OCI-M1 (cell line): ENCODE measurements at regions not wholly inside any gene's neighbourhood (a gene's known extent, or its start where the extent isn't known, plus 50 kb on each side); places are given as distances from the start of the nearest gene placed in this dataset.

Source experiments
- DNase-seq: peaks from one replicate; lab custom pipeline; 2025; lab: John Stamatoyannopoulos, UW

- no peak for DNase-seq
These were observed 274.9 kb upstream of the TGFBR2 start for GRCh38 chr3:30331519-30331918.

GRCh38 chr3:30332196-30333021 lies 274.0 kb upstream of the TGFBR2 start:
- DNase-seq: peak; percentile 19

GRCh38 chr3:30333143-30333542 lies 273.3 kb upstream of the TGFBR2 start:
- DNase-seq: no peak

DNA sequence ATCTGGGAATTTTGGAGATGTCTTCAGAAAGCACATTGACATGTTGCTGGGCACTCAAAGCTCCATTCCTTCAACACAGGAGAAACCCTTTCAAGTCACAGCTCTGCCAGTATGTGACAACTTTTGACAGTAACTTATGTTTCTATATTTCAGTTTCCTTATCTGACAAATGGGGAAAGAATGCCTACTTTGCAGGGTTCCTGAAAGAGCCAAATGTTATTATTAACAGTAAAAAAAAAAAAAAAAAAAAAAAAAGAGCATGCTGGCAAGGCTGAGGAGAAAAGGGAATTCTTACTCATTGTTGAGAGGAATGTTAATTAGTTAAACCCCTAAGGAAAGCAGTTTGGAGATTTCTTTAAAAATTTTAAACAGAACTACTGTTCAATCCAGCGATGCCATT lies 272.5 kb upstream of the TGFBR2 start:
- no peak for DNase-seq

DNA sequence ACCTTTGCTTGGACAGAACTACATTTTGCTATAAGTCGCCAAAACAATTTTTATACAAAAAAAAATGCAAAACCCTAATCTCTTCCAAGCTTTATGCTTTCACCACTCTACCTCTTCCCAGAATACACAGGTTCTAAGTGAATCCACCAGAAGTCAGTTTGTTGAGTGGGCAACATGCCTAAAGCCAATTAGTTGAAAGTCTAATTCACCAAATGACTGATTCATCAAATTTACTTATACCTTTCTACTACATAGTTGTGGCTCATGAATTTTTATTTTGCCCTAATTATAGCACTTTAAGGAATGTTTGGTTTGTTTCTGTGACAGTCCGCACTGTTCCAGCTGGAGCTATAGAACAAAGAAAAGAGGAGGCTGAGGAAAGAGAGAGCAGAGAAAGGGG lies 265.9 kb upstream of the TGFBR2 start:
- no peak for DNase-seq

- no peak for DNase-seq
These were observed 265.3 kb upstream of the TGFBR2 start for GRCh38 chr3:30341079-30341478.

DNA sequence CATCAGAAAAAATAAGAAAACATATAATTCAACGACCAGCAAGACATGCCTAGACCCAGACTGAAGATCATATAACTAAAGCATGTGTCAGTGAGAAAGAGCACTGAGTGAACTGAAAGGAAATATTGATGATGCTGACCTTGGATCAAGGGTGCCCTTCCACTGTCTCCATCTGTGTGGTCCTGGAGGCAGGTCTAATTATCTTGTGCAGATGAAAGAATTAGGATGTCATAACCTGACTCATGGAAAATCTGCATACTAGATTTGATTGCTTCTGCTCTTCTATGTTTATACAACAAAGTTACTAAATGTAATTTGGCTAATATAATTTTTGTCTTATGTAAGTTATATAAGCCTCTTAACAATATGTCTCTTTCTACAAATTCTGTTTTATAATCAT lies 264.6 kb upstream of the TGFBR2 start:
- DNase-seq: no peak

GRCh38 chr3:30342318-30343060 lies 263.9 kb upstream of the TGFBR2 start:
- peak; percentile 19 for DNase-seq

DNA sequence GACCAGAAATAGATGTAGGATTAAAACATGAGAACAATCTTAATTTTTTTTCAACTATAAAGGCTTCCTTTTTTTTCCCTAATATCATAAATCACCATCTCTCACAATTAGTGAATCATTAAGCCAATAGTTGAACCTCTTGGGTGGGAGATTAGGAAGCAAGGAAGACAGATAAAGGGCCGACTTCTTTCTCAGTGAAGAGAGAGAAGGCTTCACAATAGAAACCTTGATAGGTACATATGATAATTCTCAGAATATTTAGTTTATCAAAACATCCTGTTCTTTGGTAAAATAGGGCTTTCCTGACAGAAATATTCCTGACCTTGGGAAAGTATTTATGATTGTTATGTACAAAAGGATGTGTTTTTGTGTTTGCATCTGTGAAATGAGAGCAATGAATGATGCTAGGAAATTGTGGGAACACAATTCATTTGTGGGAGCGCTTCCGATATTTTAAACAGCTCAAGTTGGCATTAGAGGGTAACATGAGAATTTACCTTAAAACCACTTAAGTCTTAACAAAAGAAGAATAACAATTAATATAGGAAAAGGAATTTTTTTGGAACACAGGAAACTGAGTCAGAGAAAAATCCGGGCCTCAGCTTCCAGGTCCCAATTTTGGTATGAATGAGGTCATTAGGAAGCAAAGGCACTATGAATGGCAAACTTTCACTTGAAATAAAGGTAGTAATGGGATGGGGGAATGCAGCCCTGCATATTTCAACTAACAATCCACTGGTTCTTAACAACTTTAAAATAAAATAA lies 263.2 kb upstream of the TGFBR2 start:
- no peak for DNase-seq

DNA sequence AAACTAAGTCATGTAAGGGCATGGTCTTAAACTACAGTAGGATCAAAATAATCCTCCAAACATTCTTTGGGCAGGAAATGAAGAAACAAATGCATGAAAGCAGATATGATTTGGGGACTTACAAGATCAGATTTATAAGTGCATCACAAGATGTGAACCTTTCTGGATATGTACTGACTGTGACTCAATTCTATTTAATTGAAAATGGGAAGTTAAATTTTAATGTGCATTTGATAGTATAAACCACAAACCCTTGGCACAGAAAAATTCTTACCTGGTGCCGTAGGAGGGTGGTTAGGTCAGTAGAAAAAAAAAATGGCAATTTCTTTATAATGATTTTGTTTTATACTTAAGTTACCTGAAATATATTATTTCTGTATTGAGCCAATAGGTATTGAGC lies 262.5 kb upstream of the TGFBR2 start:
- no peak for DNase-seq

- DNase-seq: no peak
These were observed 262.1 kb upstream of the TGFBR2 start for GRCh38 chr3:30344288-30344687.

- no peak for DNase-seq
These were observed 259.5 kb upstream of the TGFBR2 start for GRCh38 chr3:30346933-30347320.

DNA sequence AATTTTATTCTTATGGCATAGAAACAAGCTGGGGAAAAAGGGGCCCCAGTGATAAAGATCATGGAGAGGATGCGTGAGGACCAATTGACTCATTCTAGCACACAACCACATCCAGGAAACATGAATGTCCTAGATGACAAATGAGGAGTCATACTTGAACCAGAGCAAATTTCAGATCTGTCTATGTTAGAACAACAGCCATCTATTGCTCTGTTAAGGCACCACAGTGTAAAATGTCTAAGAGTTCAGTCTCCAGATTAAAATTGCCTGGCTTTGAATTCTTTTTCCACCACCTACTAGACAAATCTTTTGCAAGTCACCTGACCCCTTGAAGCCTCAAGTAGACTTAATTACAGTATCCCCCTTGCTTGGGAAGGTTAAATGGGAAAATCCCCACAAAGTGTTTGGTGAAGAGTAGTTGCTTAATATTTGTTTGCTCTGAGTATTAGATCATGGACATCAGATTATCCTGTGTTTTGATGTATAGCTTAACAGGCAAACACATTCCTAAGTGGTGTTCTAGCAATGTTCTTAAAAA lies 258.7 kb upstream of the TGFBR2 start:
- peak; percentile 4 for DNase-seq

DNA sequence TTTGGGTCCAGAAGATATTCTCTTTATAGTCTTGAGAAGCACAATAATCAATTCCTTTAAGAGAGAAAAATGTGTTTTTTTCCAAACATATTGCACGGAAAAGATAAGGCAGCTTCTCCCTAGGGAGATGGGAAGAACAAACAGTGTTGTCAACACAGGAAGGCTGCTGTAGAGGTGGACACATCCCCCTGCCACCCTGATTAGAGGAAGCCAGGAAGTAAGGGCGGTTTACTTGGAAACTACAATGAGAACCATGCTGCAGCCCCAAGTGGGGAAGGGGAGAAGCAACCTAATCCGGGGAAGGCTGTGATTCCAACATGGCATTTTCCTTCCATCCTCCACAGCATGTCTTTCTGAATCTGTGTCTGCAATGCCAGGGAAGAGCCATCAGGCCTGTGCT lies 256.9 kb upstream of the TGFBR2 start:
- no peak for DNase-seq

- no peak for DNase-seq
These were observed 256.4 kb upstream of the TGFBR2 start for GRCh38 chr3:30350011-30350410.

DNA sequence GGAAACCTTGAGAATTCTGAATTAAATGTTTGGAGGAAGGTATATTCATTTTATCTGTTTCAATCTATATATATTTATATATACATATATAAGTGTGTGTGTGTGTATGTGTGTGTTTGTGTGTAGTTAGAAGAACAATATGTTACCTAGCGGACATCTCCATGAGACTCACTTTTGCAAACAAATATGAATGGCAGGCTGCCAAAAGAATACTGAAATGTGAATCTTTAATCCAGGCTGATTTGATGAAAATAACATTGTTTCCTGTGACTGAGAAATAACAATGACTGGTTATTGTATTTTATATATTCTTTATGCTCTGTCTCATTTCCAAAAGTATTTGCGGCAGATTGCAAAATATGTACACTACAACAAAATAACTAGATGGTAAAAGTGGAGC lies 255.5 kb upstream of the TGFBR2 start:
- no peak for DNase-seq

DNA sequence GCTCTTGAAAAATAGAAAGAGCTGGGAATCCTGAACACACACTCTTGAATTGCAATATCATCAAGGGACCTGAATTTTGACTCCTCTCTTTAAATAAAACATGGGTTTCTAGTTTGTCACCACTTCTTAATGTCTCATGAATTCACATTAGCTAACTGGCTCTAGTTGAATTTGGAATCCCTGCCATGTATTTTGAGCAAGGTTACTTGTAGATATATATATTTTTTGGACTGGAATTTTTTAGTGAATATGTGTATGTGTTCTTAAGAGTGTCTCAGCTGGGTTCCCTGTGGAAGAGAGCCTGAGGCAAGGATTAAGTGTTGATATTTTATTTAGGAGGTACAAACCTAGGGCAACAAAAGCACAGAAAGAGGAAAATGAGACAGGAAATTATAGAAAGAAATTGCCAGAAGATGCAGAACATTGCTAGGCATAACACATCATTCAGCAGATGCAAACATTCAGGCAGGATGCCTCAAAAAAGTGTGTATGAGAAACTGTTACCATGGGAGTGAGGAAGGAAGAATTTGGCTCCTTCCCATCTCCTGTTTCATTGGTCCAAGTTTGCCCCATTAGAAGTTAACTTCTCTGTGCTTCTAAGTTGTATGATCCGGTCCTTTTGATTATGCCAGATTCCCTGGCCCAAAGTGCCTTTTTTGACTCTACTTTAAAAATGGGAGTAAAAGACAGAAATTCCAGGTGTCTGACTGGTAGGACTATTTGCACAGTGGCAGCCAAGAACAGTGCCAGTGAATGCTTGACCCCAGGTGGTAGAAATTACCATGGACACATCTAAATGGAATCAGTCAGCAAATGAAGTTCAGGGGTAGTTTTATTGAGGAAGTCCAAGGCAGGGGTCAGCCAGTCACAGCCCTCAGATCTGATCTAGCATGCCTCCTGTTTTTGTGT lies 253.7 kb upstream of the TGFBR2 start:
- DNase-seq: no peak

- no peak for DNase-seq
These were observed 252.5 kb upstream of the TGFBR2 start for GRCh38 chr3:30353711-30354467.

DNA sequence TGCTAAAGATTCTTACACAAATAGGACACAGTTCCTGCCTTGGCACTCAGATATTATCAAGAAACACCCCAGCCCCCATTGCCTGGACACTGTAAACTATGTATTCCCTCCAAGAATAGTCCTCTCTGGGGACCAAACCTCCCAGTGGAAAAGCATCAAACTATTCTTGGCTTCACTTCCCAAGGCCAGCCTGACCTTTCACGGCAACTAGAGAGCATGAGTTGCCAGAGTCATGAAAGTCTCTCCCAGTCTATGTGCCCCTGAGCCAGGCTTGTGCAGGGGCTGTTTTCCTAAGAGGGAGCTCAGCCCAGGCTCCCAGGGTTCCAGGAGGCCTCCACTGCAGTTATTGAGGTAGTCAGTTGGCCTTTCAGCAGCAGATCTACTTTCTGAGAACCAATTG lies 251.9 kb upstream of the TGFBR2 start:
- no peak for DNase-seq

GRCh38 chr3:30354972-30355371 lies 251.4 kb upstream of the TGFBR2 start:
- DNase-seq: no peak

- peak; percentile 14 for DNase-seq
These were observed 250.8 kb upstream of the TGFBR2 start for GRCh38 chr3:30355622-30356021.
